ENCODE measurements at regions not wholly inside any gene's neighbourhood (a gene's known extent, or its start where the extent isn't known, plus 50 kb on each side); places are given as distances from the start of the nearest gene placed in this dataset.

DNA sequence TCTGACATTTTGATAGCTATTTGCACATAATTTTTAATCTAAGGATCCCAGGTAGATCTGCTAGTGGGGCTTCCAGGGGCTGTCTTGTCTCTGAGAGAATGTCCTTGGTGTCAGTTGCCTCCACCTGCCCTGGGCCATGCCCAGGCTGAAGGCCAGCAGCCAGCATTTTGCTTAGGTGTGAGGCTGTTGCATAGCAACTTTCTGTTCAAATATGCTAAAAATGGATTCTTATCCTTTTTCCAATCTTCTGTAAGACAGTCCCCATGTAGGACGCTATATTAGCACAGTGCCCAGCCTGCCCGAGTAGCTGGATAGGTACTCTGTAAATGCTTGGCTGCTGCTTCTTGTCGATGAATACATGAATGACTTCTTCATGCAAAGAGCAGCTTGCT is 62.5 kb upstream of the CITED2 start:
- DNase-seq (ENCODE audit: low read depth) = no peak

DNA sequence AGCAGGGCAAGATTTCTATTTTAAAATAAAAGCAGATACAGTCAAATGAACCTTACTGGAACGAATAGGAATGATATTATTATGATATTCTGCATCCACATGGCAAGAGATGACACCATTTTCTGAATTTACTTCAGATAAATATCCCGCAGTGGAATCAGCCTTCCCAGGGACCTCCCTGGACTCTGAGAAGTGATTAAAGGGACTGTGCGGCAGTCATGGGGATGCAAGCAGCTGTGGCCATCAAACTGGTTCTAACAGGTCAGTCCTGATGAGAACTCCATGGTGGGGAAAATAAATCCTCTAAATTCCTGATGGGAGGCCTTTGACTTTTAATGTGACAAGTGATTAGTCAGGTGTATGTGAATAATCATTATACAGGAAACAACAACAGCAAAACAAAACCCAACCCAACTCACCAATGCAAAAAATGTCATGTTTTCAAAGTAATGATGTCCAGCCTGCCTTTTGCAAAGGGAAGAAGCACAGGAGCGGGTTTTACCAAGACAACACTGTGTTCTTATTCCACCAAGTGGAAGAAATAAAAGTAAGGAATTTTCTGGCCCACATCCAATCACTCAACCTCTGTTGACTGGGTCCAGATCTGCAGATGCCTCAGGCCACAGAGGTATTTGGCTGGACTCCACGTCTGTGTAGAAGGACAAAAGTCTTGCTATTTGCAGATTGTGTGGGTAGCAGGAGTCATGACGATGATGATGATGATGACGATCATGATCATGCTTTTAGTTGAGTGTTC is 61.9 kb upstream of the CITED2 start:
- DNase-seq (ENCODE audit: low read depth) = peak; percentile 24

GRCh38 chr6:139433631-139434419 is 59.4 kb upstream of the CITED2 start:
- peak; percentile 26 for DNase-seq (ENCODE audit: low read depth)

- DNase-seq (ENCODE audit: low read depth) = no peak
Observed at GRCh38 chr6:139431602-139431956, 57.1 kb upstream of the CITED2 start.

GRCh38 chr6:139430899-139431601 is 56.6 kb upstream of the CITED2 start:
- peak; percentile 17 for DNase-seq (ENCODE audit: low read depth)

DNA sequence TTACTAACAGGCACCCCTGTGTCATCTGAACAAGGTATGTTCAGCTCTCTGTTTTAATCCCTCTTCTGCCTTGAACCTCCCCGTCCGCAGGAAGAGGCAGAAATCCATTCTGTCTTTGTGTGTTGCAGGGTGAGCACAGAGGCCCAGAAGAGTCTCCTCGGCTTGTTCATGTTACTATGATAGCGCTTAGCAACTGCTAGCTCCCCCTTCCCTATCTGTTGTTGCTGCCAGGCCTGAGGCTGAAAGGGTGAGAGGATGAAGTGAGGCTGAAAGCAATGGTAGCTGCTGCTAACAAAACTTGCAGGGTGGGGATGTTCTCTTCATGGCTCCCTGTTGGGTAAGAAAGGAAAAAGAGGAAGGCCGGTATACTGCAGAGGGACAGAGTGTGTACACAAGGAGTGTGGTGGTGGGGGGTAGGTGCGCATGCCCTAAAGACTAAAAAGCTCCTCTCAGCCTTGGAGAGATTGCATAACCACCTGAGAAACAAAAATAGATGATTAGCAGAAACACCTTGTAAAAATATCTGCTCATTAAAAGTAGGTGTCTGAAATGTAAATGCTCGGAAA is 55.2 kb upstream of the CITED2 start:
- DNase-seq (ENCODE audit: low read depth) = no peak

DNA sequence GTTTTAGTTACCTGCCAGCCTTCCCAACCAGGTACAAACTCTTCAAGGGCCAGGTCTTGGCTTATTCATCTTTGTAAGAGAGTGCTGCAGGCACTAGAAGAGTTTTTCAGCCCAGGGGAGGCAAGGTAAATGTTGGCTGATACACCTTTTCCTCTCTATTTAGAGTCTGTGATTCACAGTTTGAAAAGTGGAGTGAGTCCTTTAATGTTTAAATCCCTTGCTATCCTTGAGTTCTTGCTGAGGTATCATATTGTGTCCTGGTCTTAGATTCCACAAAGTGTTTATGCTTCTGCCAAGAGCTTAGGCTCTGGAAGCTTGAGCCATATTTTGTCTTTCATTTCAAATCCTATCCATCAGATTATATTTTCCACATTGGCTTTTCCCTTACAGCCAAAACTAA is 52.8 kb upstream of the CITED2 start:
- no peak for DNase-seq (ENCODE audit: low read depth)

GRCh38 chr6:139426795-139427194 is 52.3 kb upstream of the CITED2 start:
- no peak for DNase-seq (ENCODE audit: low read depth)

DNA sequence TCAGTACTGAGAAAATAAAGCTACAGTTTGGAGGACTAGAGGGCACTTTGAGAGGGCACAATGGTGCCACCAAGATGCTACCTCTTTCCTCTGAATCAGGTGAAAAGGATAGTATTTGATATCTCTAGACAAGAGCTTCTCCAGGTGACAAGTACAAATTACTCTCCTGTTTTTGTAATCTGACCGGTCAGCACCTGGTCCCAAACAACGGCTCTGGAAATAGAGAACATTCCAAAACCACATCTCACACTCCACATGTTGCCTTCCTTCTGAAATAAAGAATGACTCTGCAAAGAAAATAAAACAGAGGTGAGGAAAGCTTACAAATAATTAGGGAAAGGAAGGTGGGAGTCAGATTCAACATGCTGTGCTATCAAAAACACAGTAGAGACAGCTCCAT is 51.3 kb upstream of the CITED2 start:
- DNase-seq (ENCODE audit: low read depth) = no peak

DNA sequence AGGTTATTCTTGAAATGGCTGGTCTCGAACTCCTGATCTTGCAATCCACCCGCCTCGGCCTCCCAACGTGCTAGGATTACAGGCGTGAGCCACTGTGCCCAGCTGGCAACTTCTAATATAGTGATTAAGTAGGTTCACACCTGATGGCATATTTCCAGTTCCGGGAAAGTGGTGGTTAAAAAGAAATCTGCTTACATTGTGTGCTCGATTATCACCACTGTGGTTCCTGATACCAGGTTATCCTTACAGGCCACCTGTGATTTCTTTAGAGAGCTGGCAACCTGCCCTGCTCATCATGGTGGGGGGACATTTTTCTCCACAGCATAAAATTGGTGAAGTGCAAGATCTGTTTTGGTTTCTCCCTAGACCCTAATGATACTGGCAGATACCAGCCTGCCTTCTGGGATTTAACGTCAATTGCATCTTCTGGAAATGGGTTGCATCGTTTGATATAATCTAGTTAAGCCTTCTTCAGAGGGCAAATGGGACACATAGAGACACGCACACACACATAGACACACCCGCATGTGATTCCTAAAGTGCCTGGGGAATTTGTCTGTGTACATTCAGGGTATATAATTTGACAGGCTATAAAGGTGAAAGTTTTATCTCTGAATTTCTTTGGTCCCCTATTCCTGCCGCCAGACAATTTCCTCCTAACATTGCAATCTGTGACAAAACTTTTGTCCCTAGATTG is 49.7 kb upstream of the CITED2 start:
- DNase-seq (ENCODE audit: low read depth) = no peak
